Hepatocyte (in vitro differentiated cells): ENCODE measurements at regions not wholly inside any gene's neighbourhood (a gene's known extent, or its start where the extent isn't known, plus 50 kb on each side); places are given as distances from the start of the nearest gene placed in this dataset.

Experiments
- DNase-seq: peaks from one replicate; pipeline ENCODE4 v3.0.0-alpha.2; 2016; ENCODE audit warnings: low spot score
- H2AFZ ChIP-seq: fragments of 200-600 bp; sonication (generic); 2 replicates; pipeline ENCODE4 v1.6.0; 2016; ENCODE audit warnings: antibody characterized with exemption, mild to moderate bottlenecking
- H3K27ac ChIP-seq: fragments of 200-600 bp; sonication (generic); 2 replicates; pipeline ENCODE4 v1.5.1; 2016; ENCODE audit warnings: mild to moderate bottlenecking
- H3K27me3 ChIP-seq: fragments of 200-600 bp; sonication (generic); 2 replicates; pipeline ENCODE4 v1.6.1; 2016
- H3K36me3 ChIP-seq: fragments of 200-600 bp; sonication (generic); replicated peaks from 2 replicates; pipeline ENCODE4 v1.5.1; 2016; ENCODE audit warnings: low read depth; ENCODE audit not compliant: insufficient read depth
- H3K4me1 ChIP-seq: fragments of 200-600 bp; sonication (generic); 2 replicates; pipeline ENCODE4 v1.5.1; 2016; ENCODE audit warnings: mild to moderate bottlenecking, moderate library complexity; ENCODE audit not compliant: insufficient read depth
- H3K4me2 ChIP-seq: fragments of 200-600 bp; sonication (generic); 2 replicates; pipeline ENCODE4 v1.6.0; 2016
- H3K4me3 ChIP-seq: fragments of 200-600 bp; sonication (generic); 2 replicates; pipeline ENCODE4 v1.5.1; 2016; ENCODE audit warnings: mild to moderate bottlenecking
- H3K79me2 ChIP-seq: fragments of 200-600 bp; sonication (generic); 2 replicates; pipeline ENCODE4 v1.6.0; 2017; ENCODE audit warnings: mild to moderate bottlenecking
- H3K9me2 ChIP-seq: fragments of 200-600 bp; sonication (generic); replicated peaks from 2 replicates; pipeline ENCODE4 v1.6.0; 2017; ENCODE audit warnings: mild to moderate bottlenecking; ENCODE audit not compliant: insufficient read depth
- H3K9me3 ChIP-seq: fragments of 200-600 bp; sonication (generic); 2 replicates; pipeline ENCODE4 v1.5.1; 2016; ENCODE audit warnings: low read depth, mild to moderate bottlenecking
- H4K20me1 ChIP-seq: fragments of 200-600 bp; sonication (generic); 2 replicates; pipeline ENCODE4 v1.6.0; 2016; ENCODE audit warnings: mild to moderate bottlenecking; ENCODE audit not compliant: insufficient read depth, poor library complexity, severe bottlenecking
- CTCF ChIP-seq: fragments of 200-600 bp; sonication (generic); IDR thresholded peaks from 2 replicates; pipeline ENCODE4 v1.5.1; 2016; ENCODE audit warnings: antibody characterized with exemption, mild to moderate bottlenecking; ENCODE audit not compliant: poor library complexity
- EZH2 ChIP-seq: fragments of 200-600 bp; sonication (generic); IDR thresholded peaks from 2 replicates; pipeline ENCODE4 v1.6.1; 2016; ENCODE audit warnings: antibody characterized with exemption, mild to moderate bottlenecking, borderline replicate concordance
- EZH2phosphoT487 ChIP-seq: fragments of 200-600 bp; sonication (generic); IDR thresholded peaks from one replicate; pipeline ENCODE4 v1.6.1; 2018; ENCODE audit warnings: antibody characterized with exemption, mild to moderate bottlenecking, low read depth, moderate library complexity; ENCODE audit not compliant: unreplicated experiment, severe bottlenecking
- WGBS: methylation state at CpG from one replicate; pipeline ENCODE4 v1.1.6; 2016; ENCODE audit warnings: low lambda C conversion rate; ENCODE audit errors: missing lambda C conversion rate; 5-methylcytosine and 5-hydroxymethylcytosine counted together

DNA sequence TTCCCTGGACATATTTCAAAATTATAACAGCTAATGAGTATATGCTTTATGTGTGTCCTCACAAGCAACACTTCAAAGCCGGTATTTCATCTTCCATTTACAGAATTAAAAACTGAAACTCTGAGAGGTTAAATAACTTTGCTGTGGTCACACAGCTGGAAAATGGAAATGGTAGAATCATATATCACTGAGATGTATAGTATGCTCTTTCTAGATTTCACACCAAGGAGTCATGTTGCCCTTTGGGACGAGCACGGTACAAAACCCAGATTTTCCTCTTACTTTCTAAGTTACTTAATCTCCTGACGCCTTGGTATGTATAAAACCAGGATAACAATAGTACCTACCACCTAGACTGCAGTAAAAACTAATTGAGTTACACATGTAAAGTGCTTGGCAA is 152.6 kb upstream of the GRIP1 start:
- no peaks in the 10 kb centered on the region for H3K36me3 ChIP-seq
- H3K9me3 ChIP-seq = no peaks in the 10 kb centered on the region
- WGBS = 90% methylated on average over 4 of the region's 4 CpGs
- DNase-seq = no peak
- no peak overlapping the region for H3K4me2 ChIP-seq
- H3K4me3 ChIP-seq = no peak overlapping the region
- H3K9me2 ChIP-seq = no peaks in the 10 kb centered on the region
- no peaks in the 10 kb centered on the region for H3K27me3 ChIP-seq
- H3K79me2 ChIP-seq = no peaks in the 10 kb centered on the region
- no peak overlapping the region for H3K27ac ChIP-seq
- H2AFZ ChIP-seq = no peak overlapping the region
- TF ChIP-seq EZH2 (no peak), EZH2phosphoT487 (no peak), CTCF (no peak)
- H4K20me1 ChIP-seq = no peaks in the 10 kb centered on the region
- H3K4me1 ChIP-seq = no peaks in the 10 kb centered on the region

GRCh38 chr12:66832997-66833396 is 154.1 kb upstream of the GRIP1 start:
- Histone ChIP-seq H4K20me1 (no peaks in the 10 kb centered on the region), H3K4me2 (no peak overlapping the region), H3K79me2 (no peaks in the 10 kb centered on the region), H2AFZ (no peak overlapping the region), H3K36me3 (no peaks in the 10 kb centered on the region), H3K27me3 (no peaks in the 10 kb centered on the region), H3K9me2 (no peaks in the 10 kb centered on the region), H3K27ac (no peak overlapping the region), H3K4me3 (no peak overlapping the region), H3K9me3 (no peaks in the 10 kb centered on the region), H3K4me1 (no peaks in the 10 kb centered on the region)
- 75% methylated on average over 2 of the region's 2 CpGs for WGBS
- DNase-seq = no peak
- TF ChIP-seq EZH2 (no peak), CTCF (no peak), EZH2phosphoT487 (no peak)

- Histone ChIP-seq H3K4me1 (no peaks in the 10 kb centered on the region), H3K79me2 (no peaks in the 10 kb centered on the region), H3K9me2 (no peaks in the 10 kb centered on the region), H3K4me2 (no peak overlapping the region), H4K20me1 (no peaks in the 10 kb centered on the region), H3K9me3 (no peaks in the 10 kb centered on the region), H2AFZ (no peak overlapping the region), H3K27me3 (no peaks in the 10 kb centered on the region), H3K27ac (no peak overlapping the region), H3K4me3 (no peak overlapping the region), H3K36me3 (no peaks in the 10 kb centered on the region)
- no peak for DNase-seq
- 100% methylated on average over 1 of the region's 1 CpG for WGBS
- no peak for TF ChIP-seq EZH2
- TF ChIP-seq CTCF = no peak
- no peak for TF ChIP-seq EZH2phosphoT487
Observed at GRCh38 chr12:66836623-66837310, 157.9 kb upstream of the GRIP1 start.
